ENCODE measurements at regions not wholly inside any gene's neighbourhood (a gene's known extent, or its start where the extent isn't known, plus 50 kb on each side); places are given as distances from the start of the nearest gene placed in this dataset.

DNA sequence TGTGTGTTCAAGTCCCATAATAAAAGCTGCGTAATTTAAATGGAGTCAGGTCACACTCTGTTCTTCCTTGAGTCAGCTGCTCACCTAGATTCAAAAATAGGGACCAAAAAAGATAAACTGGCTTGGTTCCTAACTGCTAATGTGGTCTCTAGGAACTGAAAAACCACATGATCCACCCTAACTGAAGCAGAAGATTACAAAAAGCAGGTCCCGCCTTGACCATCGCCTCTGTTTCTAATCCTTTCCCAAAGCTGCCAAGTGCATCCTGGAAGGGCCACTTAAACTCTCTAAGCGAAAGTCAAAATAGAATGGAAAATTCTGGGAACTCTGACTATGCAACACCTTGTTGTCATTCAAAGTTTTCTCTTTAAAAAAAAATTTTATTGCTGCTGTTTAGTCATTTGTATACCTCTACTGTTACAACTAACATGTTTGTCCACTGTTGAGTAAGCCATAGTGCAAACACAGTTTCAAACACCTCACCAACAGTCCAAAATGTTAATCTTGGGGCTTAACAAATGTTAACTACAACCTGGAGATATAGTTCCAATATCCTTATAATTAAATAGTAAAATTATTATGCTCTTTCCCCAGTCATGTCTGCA, 88.9 kb upstream of the THBS1 start:
- in situ Hi-C loops (cut with HindIII; ENCODE audit: low sequenced_read_pairs): no loop called here
- no peak for DNase-seq (ENCODE audit: low read depth, low spot score)
- no peak overlapping the region for H3K4me3 ChIP-seq (ENCODE audit: low read depth, low read length)
- TF ChIP-seq, protein P1, sequence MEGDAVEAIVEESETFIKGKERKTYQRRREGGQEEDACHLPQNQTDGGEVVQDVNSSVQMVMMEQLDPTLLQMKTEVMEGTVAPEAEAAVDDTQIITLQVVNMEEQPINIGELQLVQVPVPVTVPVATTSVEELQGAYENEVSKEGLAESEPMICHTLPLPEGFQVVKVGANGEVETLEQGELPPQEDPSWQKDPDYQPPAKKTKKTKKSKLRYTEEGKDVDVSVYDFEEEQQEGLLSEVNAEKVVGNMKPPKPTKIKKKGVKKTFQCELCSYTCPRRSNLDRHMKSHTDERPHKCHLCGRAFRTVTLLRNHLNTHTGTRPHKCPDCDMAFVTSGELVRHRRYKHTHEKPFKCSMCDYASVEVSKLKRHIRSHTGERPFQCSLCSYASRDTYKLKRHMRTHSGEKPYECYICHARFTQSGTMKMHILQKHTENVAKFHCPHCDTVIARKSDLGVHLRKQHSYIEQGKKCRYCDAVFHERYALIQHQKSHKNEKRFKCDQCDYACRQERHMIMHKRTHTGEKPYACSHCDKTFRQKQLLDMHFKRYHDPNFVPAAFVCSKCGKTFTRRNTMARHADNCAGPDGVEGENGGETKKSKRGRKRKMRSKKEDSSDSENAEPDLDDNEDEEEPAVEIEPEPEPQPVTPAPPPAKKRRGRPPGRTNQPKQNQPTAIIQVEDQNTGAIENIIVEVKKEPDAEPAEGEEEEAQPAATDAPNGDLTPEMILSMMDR (IDR thresholded peaks at IDR 0.05; ENCODE audit: low read depth, low read length): no peak

DNA sequence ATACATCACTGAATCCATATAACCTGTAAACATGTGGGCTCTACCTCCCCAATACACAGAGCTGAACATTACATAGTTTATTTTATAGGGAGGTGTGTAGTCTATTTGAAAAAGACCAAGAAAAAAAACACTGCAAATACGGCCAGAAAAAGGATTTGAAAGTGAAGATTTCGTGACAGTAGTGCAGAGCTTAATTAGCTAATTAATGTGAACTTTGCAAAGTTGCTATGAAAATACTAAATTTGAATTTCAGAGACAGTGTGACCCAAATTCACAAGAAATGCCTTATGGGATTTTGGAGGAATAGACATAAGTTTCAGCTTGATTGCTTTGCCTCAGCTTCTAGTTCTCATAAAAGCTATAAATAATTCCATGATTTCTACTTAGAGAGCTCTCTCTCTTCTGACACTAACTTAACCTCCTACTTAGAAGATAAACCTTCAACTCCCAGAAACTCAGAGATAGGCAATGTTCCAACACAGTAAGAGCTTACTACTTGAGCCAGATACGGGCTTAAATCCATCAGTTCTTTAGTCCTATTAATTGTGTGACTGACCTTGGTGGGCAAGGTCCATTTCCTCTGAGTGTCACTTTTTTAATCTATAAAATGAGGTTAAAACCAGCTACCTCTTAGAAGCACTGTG, 87.3 kb upstream of the THBS1 start:
- TF ChIP-seq, protein P1 (IDR thresholded peaks at IDR 0.05; ENCODE audit: low read depth, low read length): no peak
- in situ Hi-C loops (cut with HindIII; ENCODE audit: low sequenced_read_pairs): no loop called here
- DNase-seq (ENCODE audit: low read depth, low spot score): no peak
- H3K4me3 ChIP-seq (ENCODE audit: low read depth, low read length): no peak overlapping the region

DNA sequence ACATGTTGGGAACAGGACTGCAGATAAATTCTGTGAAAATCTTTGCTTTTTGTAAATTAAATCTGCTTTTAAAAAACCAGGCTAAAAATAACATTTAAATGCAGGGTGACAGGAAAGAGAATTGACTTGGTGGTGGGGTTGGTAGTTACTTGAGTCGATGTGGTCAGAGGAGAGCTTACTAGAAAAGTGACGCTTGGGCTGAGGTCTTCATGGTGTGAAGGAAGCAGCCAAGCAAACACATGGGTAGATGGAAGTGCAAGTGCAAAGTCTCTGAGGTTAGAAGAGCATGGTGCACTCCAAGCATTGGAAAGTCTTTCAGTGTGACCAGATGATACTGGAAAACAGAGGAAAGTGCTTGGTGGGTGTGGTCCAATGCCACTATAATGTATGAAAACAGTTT, 86.4 kb upstream of the THBS1 start:
- H3K4me3 ChIP-seq (ENCODE audit: low read depth, low read length): no peak overlapping the region
- TF ChIP-seq, protein P1 (IDR thresholded peaks at IDR 0.05; ENCODE audit: low read depth, low read length): no peak
- in situ Hi-C loops (cut with HindIII; ENCODE audit: low sequenced_read_pairs): no loop called here
- no peak for DNase-seq (ENCODE audit: low read depth, low spot score)

DNA sequence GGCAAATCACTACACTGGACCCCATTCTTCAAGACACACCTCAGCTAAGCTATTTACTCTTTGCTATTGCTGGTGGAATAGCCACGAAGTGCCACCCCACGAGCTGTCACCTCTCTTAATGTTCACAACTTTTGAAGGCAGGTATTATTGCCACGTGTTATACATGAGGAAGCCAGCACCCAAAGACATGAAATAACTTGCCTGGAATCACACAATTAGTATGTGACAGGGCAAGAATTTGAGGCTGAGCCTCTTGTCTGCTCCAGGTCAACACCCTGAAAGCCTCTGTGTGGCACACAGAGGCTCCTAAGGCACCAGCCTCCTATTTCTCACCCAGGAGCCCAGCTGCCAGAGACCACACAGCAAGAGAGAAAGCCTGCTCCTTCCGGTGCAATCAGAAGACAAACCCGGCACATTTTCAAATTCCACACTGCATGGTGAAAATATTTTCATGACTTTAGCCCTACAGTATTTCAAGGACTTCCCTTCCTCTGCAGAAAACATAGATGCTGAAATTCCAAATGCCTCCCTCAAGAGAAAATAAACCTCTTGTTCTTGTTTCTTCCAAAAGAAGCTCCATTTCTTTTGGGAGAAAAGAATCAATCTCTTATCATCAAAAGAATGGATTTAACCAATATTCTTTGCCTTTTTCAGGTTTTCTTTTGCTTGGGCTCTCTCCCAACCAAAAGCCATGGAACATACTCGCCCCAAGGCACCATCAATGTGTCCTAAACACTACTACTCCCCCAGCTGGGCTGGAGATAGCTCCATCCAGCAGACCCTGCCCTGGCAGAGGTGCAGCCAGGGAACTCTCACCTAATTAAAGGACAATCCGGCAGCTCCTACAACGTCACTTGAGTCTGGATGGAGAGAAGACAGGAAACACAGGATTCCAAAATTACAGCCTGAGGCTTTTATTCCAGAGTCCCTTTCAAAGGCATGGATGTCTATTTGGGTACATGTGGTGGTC, 84.7 kb upstream of the THBS1 start:
- in situ Hi-C loops (cut with HindIII; ENCODE audit: low sequenced_read_pairs): no loop called here
- TF ChIP-seq, protein P1 (IDR thresholded peaks at IDR 0.05; ENCODE audit: low read depth, low read length): no peak
- no peak overlapping the region for H3K4me3 ChIP-seq (ENCODE audit: low read depth, low read length)
- peak; percentile 17 for DNase-seq (ENCODE audit: low read depth, low spot score)

DNA sequence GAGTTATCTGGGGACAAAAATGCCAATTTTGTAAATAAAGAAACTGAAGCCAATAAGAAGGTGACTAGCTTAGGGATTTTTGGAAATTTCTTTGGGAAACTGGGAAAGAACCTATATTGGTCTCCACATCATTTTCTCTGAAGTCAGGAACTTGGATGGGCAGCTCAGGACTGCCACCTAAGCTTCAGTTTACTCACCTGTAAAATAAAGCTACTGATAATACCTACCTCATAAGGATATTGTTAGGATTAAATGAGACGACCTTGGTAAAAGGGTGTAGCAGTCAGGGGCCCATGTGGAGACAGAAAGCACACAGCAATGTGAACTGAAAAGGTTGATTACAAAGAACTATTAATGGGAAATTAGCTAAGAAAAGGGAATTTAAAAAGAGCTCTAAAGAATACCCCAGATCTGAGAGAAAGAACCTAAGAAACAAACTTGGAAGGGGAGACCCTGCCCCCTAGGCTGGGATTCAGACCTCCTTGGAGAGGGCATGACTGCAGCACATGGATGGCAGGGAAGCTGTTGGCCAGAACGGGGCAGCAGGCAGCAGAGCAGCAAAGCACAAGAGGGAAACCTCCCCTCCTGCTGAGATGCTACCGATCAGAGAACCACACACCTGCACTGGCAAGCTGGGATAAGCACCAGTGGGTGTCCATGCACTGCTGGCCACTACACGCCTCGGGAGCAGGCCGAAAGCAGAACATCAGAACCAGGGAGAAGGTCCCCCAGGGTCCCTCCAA, 83.7 kb upstream of the THBS1 start:
- DNase-seq (ENCODE audit: low read depth, low spot score): no peak
- H3K4me3 ChIP-seq (ENCODE audit: low read depth, low read length): no peak overlapping the region
- in situ Hi-C loops (cut with HindIII; ENCODE audit: low sequenced_read_pairs): no loop called here
- TF ChIP-seq, protein P1 (IDR thresholded peaks at IDR 0.05; ENCODE audit: low read depth, low read length): no peak

Measured in astrocyte of the spinal cord (primary cell).